AG04449 (cell line): ENCODE measurements at regions not wholly inside any gene's neighbourhood (a gene's known extent, or its start where the extent isn't known, plus 50 kb on each side); places are given as distances from the start of the nearest gene placed in this dataset.

Source experiments
- CTCF ChIA-PET: fragments of 350-600 bp; formaldehyde crosslinking; extraction: SDS; loops from one replicate; lab custom pipeline; 2021; ENCODE audit warnings: antibody characterized with exemption; lab: Yijun Ruan, JAX
- POLR2A ChIA-PET: fragments of 400-600, 350-600 bp; formaldehyde crosslinking; extraction: SDS; loops from one replicate; lab custom pipeline; 2020; ENCODE audit warnings: antibody characterized with exemption, inconsistent platforms; lab: Yijun Ruan, JAX
- DNase-seq: peaks from one replicate; pipeline ENCODE4 v3.0.0-alpha.2; 2010; ENCODE audit warnings: low read depth, low spot score
- H3K4me3 ChIP-seq: 2 replicates; pipeline ENCODE4 v1.5.1; 2011; ENCODE audit warnings: low read depth, mild to moderate bottlenecking, control low read depth, low read length
- TF ChIP-seq, protein P1 (sequence below): IDR thresholded peaks from one replicate; pipeline ENCODE4 v1.5.1; 2011; ENCODE audit warnings: mild to moderate bottlenecking, moderate library complexity, low read length, control low read depth, inconsistent platforms; ENCODE audit not compliant: insufficient read depth; ENCODE audit errors: missing control alignments

DNA sequence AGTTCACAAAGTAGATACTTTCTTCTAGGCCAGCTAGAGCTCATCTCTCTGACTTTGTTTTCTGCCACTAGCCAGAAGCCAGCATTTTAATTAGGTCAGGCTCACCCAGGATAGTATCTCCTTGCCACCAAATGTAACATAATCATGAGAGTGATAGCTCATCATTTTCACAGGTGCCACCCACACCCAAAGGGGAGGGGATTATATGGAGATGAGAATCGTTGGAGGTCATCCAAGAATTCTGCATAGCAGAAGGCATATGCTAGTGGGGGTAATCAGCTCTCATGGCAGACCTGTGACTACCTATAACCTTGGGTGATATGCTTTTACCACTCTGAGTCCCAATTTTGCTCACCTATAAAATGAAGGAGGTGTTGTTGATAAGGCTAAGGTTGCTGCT lies 523.0 kb downstream of the METTL15 start:
- ChIA-PET CTCF (interaction anchor here (1.4 kb wide), 1 partner anchor 712 kb away, joined by 3 read pairs; no protein-coding TSS in a partner anchor), POLR2A (no interaction called here)
- DNase-seq: no peak
- TF ChIP-seq, protein P1, sequence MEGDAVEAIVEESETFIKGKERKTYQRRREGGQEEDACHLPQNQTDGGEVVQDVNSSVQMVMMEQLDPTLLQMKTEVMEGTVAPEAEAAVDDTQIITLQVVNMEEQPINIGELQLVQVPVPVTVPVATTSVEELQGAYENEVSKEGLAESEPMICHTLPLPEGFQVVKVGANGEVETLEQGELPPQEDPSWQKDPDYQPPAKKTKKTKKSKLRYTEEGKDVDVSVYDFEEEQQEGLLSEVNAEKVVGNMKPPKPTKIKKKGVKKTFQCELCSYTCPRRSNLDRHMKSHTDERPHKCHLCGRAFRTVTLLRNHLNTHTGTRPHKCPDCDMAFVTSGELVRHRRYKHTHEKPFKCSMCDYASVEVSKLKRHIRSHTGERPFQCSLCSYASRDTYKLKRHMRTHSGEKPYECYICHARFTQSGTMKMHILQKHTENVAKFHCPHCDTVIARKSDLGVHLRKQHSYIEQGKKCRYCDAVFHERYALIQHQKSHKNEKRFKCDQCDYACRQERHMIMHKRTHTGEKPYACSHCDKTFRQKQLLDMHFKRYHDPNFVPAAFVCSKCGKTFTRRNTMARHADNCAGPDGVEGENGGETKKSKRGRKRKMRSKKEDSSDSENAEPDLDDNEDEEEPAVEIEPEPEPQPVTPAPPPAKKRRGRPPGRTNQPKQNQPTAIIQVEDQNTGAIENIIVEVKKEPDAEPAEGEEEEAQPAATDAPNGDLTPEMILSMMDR: no peak
- H3K4me3 ChIP-seq: no peak overlapping the region

DNA sequence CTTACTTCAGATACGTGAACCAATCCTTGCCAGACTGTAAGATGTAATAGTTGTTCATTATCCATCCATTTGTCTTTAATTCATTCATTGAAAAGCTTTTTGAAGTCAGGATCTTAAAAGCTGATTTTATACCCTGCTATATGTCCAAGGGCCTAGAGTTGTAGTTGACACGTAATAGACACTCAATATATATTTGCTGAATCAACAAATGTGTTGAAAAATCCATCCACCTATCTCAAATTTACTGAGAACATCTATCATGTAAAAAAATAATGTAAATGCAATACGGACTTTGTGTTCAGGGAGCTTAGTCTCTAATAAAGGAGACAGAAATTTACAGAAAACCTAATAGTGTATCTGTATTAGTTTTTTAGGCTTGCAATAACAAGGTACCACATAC lies 521.0 kb downstream of the METTL15 start:
- H3K4me3 ChIP-seq: no peak overlapping the region
- POLR2A ChIA-PET: no interaction called here
- CTCF ChIA-PET: no interaction called here
- TF ChIP-seq, protein P1: no peak
- DNase-seq: no peak

DNA sequence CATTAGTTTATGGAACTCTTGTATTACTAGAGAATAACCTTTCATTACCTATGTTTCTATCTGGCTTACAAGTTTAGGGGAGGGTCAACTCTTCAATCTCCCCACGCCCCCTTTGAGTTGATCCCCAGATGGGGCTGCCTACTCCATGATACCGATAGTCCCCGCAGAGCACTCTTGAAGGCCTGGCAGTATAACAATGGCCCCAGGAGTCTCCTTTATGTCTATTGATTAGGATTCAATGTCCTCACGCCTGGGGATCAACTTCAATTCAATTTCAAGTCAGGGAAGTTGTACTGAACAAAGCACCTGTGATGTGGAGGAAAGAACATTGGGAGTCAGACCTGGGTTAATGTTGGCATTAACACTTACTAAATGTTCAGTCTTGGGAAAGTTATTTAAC lies 520.2 kb downstream of the METTL15 start:
- H3K4me3 ChIP-seq: no peak overlapping the region
- TF ChIP-seq, protein P1: no peak
- no peak for DNase-seq
- ChIA-PET POLR2A (interaction anchor here (0.6 kb wide), 1 partner anchor 1380 kb away, joined by 3 read pairs; no protein-coding TSS in a partner anchor), CTCF (no interaction called here)

DNA sequence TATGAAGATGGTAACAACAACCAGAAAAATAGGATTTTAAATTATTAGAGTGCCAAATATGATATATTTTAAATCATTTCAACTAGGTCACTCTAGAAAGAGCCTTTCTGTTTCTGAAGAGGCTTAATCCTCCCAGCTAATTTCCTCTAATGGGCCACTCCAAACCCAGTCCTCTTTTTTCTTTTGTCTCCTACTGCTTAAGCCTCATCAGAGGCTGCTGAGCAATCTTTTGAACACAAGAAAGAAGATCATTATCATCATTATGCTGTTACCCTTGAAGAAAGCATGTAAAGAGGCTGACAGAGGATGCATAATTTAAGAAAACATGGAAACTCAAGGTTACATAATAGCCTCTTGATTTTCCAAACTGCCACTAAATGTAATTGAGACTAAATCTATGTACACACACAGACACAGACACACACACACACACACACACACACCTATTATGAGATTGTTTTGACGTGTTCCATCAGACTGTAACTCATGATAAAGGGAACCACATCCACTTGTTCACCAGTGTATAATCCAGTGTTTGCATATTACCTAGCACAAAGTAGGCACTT lies 519.6 kb downstream of the METTL15 start:
- TF ChIP-seq, protein P1: no peak
- ChIA-PET CTCF (no interaction called here), POLR2A (no interaction called here)
- no peak overlapping the region for H3K4me3 ChIP-seq
- no peak for DNase-seq

DNA sequence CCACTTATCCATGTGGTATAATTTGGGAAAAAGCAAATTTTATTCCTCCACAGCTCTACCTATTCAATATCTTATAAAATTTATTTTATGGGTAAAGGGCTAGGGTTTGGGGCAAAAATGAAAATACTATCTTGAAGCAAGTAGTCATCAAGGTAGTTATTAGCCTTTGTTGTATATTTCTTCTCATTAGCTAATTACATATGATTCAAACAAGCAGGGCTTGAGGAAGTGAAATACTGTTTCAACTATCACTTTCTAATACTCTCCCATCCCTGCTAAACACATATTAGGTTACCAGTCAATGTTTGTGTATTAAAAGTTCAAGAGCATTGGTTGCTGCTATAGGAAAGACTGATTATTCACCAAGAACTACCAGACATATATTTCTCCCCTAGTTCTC lies 517.3 kb downstream of the METTL15 start:
- no peak for DNase-seq
- TF ChIP-seq, protein P1: no peak
- POLR2A ChIA-PET: no interaction called here
- no peak overlapping the region for H3K4me3 ChIP-seq
- CTCF ChIA-PET: interaction anchor here (0.7 kb wide), 1 partner anchor 86 kb away, joined by 3 read pairs; no protein-coding TSS in a partner anchor

DNA sequence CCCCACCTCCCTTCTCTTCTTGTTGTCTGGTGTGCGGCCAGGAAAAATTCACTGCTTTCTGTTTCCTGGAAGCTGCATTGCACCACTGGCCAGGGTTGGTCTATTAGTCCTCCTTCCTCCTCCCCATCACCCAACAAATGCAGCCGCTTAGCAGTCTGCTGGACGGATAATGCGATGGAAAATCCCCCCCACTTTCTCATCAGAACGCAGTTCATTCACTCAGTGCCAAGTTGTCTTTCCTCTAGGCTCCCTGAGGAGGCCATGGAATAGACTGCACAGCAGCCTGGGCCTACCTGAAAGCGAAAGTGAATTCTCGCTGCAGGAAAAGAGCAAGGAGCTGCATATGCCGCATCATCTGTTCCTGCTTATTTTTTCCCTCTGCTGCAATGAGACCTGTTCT lies 513.6 kb downstream of the METTL15 start:
- CTCF ChIA-PET: no interaction called here
- POLR2A ChIA-PET: no interaction called here
- H3K4me3 ChIP-seq: no peak overlapping the region
- no peak for DNase-seq
- TF ChIP-seq, protein P1: no peak
